Transverse colon (tissue), 4 donors: ENCODE measurements at regions not wholly inside any gene's neighbourhood (a gene's known extent, or its start where the extent isn't known, plus 50 kb on each side); places are given as distances from the start of the nearest gene placed in this dataset.
"Not testable (repeated sequence)": the region's sequence is repeated elsewhere in the genome, so short reads cannot be mapped to it uniquely, and the experiment has no call there.

Source experiments
- DNase-seq: peaks from one replicate; pipeline ENCODE4 v3.0.0-alpha.2; 2019
- H3K27ac ChIP-seq, 4 donors: fragments of 200-600 bp; sonication (generic); 2 replicates each; pipeline ENCODE4 v1.5.1; 2016 to 2018; ENCODE audit warnings: inconsistent platforms in 4 of 4
- H3K27me3 ChIP-seq: fragments of 200-600 bp; sonication (generic); 2 replicates; pipeline ENCODE4 v1.5.1; 2017; ENCODE audit warnings: inconsistent platforms
- H3K36me3 ChIP-seq, 4 donors: fragments of 200-600 bp; sonication (generic); 2 replicates each; pipeline ENCODE4 v1.5.1; 2017 to 2019; ENCODE audit warnings: inconsistent platforms in 4 of 4
- H3K4me1 ChIP-seq, 4 donors: fragments of 200-600 bp; sonication (generic); 2 replicates each; pipeline ENCODE4 v1.5.1; 2017 to 2020; ENCODE audit warnings: inconsistent platforms in 4 of 4
- H3K4me3 ChIP-seq, 4 donors: fragments of 200-600 bp; sonication (generic); 1 replicate in 1 of 4; 2 replicates in 3 of 4; pipeline versions ENCODE4 v1.5.1 to v1.6.1; 2017 to 2019; ENCODE audit warnings: inconsistent platforms in 4 of 4
- H3K9me3 ChIP-seq, 2 donors: fragments of 200-600 bp; sonication (generic); 2 replicates each; pipeline ENCODE4 v1.5.1; 2017 to 2019; ENCODE audit warnings: inconsistent platforms in 2 of 2
- EP300 ChIP-seq: sonication (generic); formaldehyde crosslinking; IDR thresholded peaks from one replicate; pipeline ENCODE4 v1.6.1; 2017; ENCODE audit warnings: antibody characterized with exemption, low read depth
- POLR2A ChIP-seq: fragments of 450-650 bp; IDR thresholded peaks from one replicate; pipeline ENCODE4 v1.6.1; 2016; ENCODE audit warnings: antibody characterized with exemption, mild to moderate bottlenecking, moderate library complexity
- POLR2AphosphoS5 ChIP-seq, 3 donors: sonication (generic); formaldehyde crosslinking; IDR thresholded peaks; one replicate each; pipeline ENCODE4 v1.6.1; 2016; ENCODE audit warnings: antibody characterized with exemption in 3 of 3
- WGBS, 2 donors: methylation state at CpG; one replicate each; pipeline ENCODE4 v1.1.5; 2018; ENCODE audit warnings: low coverage in 1 of 2; 5-methylcytosine and 5-hydroxymethylcytosine counted together
- in situ Hi-C, 4 donors: fragments of 200-750 bp; cut with MboI; loops; one replicate each; pipeline versions ENCODE4 v1.15.0 to v1.15.1; 2017; ENCODE audit warnings: low sequenced_read_pairs in 3 of 4, low pct_ligation_motif_present in 1 of 4, low pct_unique_long_range_greater_than_20kb in 1 of 4
- intact Hi-C: fragments of 100-400 bp; cut with DNase I; formaldehyde crosslinking; loops from one replicate; pipeline ENCODE4 v1.15.1; 2023; ENCODE audit warnings: low total_unique reads
- TF ChIP-seq, protein P1 (sequence below), 5 experiments: fragments of 200-600 bp in 3 of 5; fragments of 450-650 bp in 2 of 5; sonication (generic) in 3 of 5; IDR thresholded peaks; 1 replicate in 2 of 5; 2 replicates in 3 of 5; pipeline ENCODE4 v1.5.1; 2016 to 2017; ENCODE audit warnings: antibody characterized with exemption in 5 of 5, inconsistent platforms in 3 of 5, mild to moderate bottlenecking in 2 of 5, moderate library complexity in 1 of 5

DNA sequence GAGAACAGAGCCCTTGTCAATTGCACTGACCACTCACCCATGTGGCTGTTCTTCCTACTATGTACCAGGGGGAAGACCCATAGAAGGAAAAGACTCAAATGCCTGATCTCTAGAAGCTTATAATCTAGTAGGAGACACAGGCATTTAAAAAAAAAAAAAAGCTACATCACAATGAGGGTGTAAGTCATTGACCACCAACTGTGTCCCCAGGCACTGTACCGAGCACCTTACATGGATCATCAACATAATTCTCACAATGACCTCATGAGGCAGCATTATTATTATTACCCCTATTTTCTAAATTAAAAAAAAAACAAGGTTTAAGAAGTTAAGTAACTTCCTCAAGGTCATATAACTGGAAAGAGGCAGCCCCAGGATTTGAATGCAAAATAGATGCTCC, 247.4 kb downstream of the SHOX2 start:
- H3K27ac ChIP-seq = no peak overlapping the region
- intact Hi-C loops (no loop called here), in situ Hi-C loops (loop anchor here in 1 of 4 donors (25.0 kb wide), 1 partner anchor 578 kb away; no protein-coding TSS in a partner anchor)
- no peaks in the 10 kb centered on the region for H3K9me3 ChIP-seq
- 71 to 91% methylated on average over 1 of the region's 1 CpG for WGBS, 2 donors
- no peaks in the 10 kb centered on the region for H3K36me3 ChIP-seq
- no peak for TF ChIP-seq POLR2A
- no peak for TF ChIP-seq EP300
- TF ChIP-seq POLR2AphosphoS5 (IDR thresholded peaks at IDR 0.05) = no peak
- TF ChIP-seq, protein P1, sequence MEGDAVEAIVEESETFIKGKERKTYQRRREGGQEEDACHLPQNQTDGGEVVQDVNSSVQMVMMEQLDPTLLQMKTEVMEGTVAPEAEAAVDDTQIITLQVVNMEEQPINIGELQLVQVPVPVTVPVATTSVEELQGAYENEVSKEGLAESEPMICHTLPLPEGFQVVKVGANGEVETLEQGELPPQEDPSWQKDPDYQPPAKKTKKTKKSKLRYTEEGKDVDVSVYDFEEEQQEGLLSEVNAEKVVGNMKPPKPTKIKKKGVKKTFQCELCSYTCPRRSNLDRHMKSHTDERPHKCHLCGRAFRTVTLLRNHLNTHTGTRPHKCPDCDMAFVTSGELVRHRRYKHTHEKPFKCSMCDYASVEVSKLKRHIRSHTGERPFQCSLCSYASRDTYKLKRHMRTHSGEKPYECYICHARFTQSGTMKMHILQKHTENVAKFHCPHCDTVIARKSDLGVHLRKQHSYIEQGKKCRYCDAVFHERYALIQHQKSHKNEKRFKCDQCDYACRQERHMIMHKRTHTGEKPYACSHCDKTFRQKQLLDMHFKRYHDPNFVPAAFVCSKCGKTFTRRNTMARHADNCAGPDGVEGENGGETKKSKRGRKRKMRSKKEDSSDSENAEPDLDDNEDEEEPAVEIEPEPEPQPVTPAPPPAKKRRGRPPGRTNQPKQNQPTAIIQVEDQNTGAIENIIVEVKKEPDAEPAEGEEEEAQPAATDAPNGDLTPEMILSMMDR (IDR thresholded peaks at IDR 0.05) = no peak
- no peaks in the 10 kb centered on the region for H3K4me1 ChIP-seq
- DNase-seq = no peak
- H3K4me3 ChIP-seq = no peak overlapping the region
- no peaks in the 10 kb centered on the region for H3K27me3 ChIP-seq

GRCh38 chr3:157857440-157857839, 248.8 kb downstream of the SHOX2 start:
- Histone ChIP-seq H3K27ac (no peak overlapping the region), H3K4me1 (no peaks in the 10 kb centered on the region), H3K4me3 (no peak overlapping the region), H3K36me3 (no peaks in the 10 kb centered on the region), H3K9me3 (no peaks in the 10 kb centered on the region), H3K27me3 (no peaks in the 10 kb centered on the region)
- in situ Hi-C loops = loop anchor here in 1 of 4 donors (25.0 kb wide), 1 partner anchor 580 kb away; no protein-coding TSS in a partner anchor
- WGBS, 2 donors = 32 to 39% methylated on average over 5 of the region's 5 CpGs
- TF ChIP-seq POLR2A (no peak), POLR2AphosphoS5 (IDR thresholded peaks at IDR 0.05) (no peak), EP300 (no peak)
- TF ChIP-seq, protein P1 (IDR thresholded peaks at IDR 0.05) = no peak
- intact Hi-C loops = no loop called here
- no peak for DNase-seq

DNA sequence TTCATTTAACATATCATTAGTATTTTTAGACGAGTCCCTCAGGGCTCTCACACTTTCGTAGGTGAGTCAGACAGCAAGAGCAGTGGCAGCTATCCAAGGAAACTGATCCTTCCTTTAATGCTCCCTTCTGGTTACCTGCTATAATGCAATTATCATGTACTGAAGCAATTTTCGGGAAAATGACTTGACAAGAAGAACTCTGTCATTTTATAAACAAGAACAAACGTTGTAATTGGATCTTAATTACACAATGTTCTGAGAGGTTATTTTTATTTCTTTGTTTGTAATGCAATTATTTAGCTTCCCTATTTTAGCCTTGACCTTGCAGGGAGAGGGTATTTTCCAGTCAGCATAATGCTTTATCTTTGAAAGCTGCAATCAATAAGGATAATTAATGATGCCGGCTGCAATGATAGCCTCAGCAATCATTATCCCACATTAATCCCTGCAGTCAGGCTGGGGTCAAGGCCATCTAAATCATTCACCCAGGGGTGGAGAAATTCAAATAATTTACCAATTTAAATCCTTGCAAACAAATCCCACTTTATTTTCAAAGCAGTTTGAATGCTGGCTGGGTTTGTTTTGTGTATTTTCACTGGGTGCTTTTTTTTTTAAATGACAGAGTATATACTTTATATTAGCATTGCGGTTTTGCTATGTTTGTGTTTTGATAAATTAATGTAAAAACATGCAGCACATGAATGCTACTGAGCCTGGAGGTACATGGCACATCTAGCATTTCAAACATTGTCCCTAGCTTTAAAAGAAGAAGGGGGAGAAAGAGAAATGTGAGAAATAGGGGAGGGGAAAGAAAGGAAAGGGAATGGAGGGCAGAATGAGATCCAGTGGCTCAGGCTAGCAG, 249.9 kb downstream of the SHOX2 start:
- TF ChIP-seq POLR2A (no peak), POLR2AphosphoS5 (IDR thresholded peaks at IDR 0.05) (no peak), EP300 (no peak)
- TF ChIP-seq, protein P1 (IDR thresholded peaks at IDR 0.05) = no peak
- no peaks in the 10 kb centered on the region for H3K4me1 ChIP-seq
- 37 to 39% methylated on average over 6 of the region's 6 CpGs for WGBS, 2 donors
- no peak for DNase-seq
- intact Hi-C loops = no loop called here
- H3K4me3 ChIP-seq = no peak overlapping the region
- in situ Hi-C loops = loop anchor here in 1 of 4 donors (25.0 kb wide), 1 partner anchor 581 kb away; no protein-coding TSS in a partner anchor
- no peaks in the 10 kb centered on the region for H3K27me3 ChIP-seq
- H3K9me3 ChIP-seq = no peaks in the 10 kb centered on the region
- no peaks in the 10 kb centered on the region for H3K36me3 ChIP-seq
- H3K27ac ChIP-seq = no peak overlapping the region

GRCh38 chr3:157845839-157846238, 260.4 kb downstream of the SHOX2 start:
- 84 to 92% methylated on average over 4 to 7 of the region's 7 CpGs for WGBS, 2 donors

More at GRCh38 chr3:157845839-157846238, 260.4 kb downstream of the SHOX2 start:
- H3K36me3 ChIP-seq, H3K4me1 ChIP-seq, H3K27me3 ChIP-seq, intact Hi-C loops, in situ Hi-C loops, DNase-seq, H3K9me3 ChIP-seq, H3K27ac ChIP-seq, H3K4me3 ChIP-seq: not testable (repeated sequence)
